Smooth muscle cell (in vitro differentiated cells): ENCODE measurements at regions not wholly inside any gene's neighbourhood (a gene's known extent, or its start where the extent isn't known, plus 50 kb on each side); places are given as distances from the start of the nearest gene placed in this dataset.

Experiments
- DNase-seq: peaks from one replicate; lab custom pipeline; 2025; ENCODE audit not compliant: unreplicated experiment; lab: John Stamatoyannopoulos, UW
- H2AFZ ChIP-seq: fragments of 200-600 bp; sonication (generic); 2 replicates; pipeline ENCODE4 v1.6.0; 2016; ENCODE audit warnings: antibody characterized with exemption, low read depth, mild to moderate bottlenecking
- H3F3A ChIP-seq: fragments of 200-600 bp; sonication (generic); 2 replicates; pipeline ENCODE4 v1.6.0; 2017; ENCODE audit warnings: antibody characterized with exemption, low read depth
- H3K27ac ChIP-seq: fragments of 200-600 bp; sonication (generic); 2 replicates; pipeline ENCODE4 v1.5.1; 2016; ENCODE audit warnings: low read depth, mild to moderate bottlenecking
- H3K27me3 ChIP-seq: fragments of 200-600 bp; sonication (generic); 2 replicates; pipeline ENCODE4 v1.6.1; 2016; ENCODE audit warnings: low read depth, mild to moderate bottlenecking
- H3K36me3 ChIP-seq: fragments of 200-600 bp; sonication (generic); 2 replicates; pipeline ENCODE4 v1.5.1; 2016; ENCODE audit warnings: low read depth
- H3K4me1 ChIP-seq: fragments of 200-600 bp; sonication (generic); 2 replicates; pipeline ENCODE4 v1.5.1; 2016; ENCODE audit warnings: low read depth
- H3K4me2 ChIP-seq: fragments of 200-600 bp; sonication (generic); 2 replicates; pipeline ENCODE4 v1.6.0; 2016; ENCODE audit warnings: mild to moderate bottlenecking
- H3K4me3 ChIP-seq: fragments of 200-600 bp; sonication (generic); 2 replicates; pipeline ENCODE4 v1.5.1; 2016; ENCODE audit warnings: mild to moderate bottlenecking
- H3K79me2 ChIP-seq: fragments of 200-600 bp; sonication (generic); 2 replicates; pipeline ENCODE4 v1.6.0; 2016; ENCODE audit warnings: low read depth, mild to moderate bottlenecking
- H3K9ac ChIP-seq: fragments of 200-600 bp; sonication (generic); 2 replicates; pipeline ENCODE4 v1.6.0; 2016; ENCODE audit warnings: low read depth
- H3K9me3 ChIP-seq: fragments of 200-600 bp; sonication (generic); replicated peaks from 2 replicates; pipeline ENCODE4 v1.5.1; 2016; ENCODE audit warnings: low read depth
- H4K20me1 ChIP-seq: fragments of 200-600 bp; sonication (generic); 2 replicates; pipeline ENCODE4 v1.6.0; 2016; ENCODE audit warnings: low read depth
- WGBS: methylation state at CpG from one replicate; pipeline ENCODE4 v1.1.7; 2016; ENCODE audit warnings: low lambda C conversion rate; 5-methylcytosine and 5-hydroxymethylcytosine counted together
- TF ChIP-seq, protein P1 (sequence below): fragments of 200-600 bp; sonication (generic); IDR thresholded peaks from 2 replicates; pipeline ENCODE4 v1.5.1; 2017; ENCODE audit warnings: borderline replicate concordance, mild to moderate bottlenecking, antibody characterized with exemption; ENCODE audit not compliant: insufficient read depth, poor library complexity, severe bottlenecking

DNA sequence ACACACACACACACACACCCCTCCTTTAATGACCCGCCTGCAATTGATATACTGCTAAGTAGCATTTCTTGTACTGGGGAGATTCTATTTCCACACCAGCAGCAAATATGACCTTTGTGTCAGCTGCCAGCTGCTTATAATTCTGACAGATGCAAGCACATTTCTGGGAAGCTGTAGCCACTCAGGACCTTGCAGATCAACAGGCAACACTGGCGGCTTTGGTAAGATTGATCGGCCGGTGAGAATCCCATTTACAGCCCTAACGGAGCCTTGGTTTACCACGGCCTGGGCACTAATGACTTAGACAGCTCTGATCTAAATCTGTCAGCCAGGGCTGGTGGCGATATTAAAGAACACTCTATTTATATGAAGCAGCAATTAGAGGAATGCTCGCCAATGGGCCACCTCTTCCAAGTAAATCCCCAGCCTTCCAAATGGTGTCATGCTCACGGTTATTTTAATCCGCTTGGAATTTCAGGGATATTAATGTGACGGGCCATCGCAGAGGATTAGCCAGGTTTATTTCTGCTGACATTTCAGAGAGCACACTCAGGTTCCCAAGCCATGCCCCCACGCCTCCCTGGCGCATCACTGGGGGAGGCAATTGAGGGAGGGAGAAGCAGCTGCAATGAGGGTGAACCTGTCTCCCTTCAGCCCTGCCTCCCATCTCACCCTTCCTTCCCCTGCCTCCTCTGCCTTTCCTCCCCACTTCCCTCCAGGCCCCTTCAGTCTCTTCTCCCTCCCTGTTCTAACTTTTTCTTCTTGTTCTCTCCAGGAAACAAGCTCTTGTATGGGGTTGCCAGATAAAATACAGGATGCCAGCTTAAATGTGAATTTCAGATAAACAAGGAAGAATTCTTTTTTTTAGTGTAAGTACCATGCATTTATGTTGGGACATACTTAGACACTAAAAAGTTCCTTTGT lies 287.0 kb downstream of the TLE3 start:
- no peaks in the 10 kb centered on the region for H3F3A ChIP-seq
- WGBS: 83% methylated on average over 14 of the region's 14 CpGs
- no peak overlapping the region for H3K9ac ChIP-seq
- H3K4me1 ChIP-seq: no peaks in the 10 kb centered on the region
- no peaks in the 10 kb centered on the region for H3K36me3 ChIP-seq
- no peak overlapping the region for H3K4me2 ChIP-seq
- no peaks in the 10 kb centered on the region for H3K79me2 ChIP-seq
- H4K20me1 ChIP-seq: no peaks in the 10 kb centered on the region
- no peak for DNase-seq
- TF ChIP-seq, protein P1, sequence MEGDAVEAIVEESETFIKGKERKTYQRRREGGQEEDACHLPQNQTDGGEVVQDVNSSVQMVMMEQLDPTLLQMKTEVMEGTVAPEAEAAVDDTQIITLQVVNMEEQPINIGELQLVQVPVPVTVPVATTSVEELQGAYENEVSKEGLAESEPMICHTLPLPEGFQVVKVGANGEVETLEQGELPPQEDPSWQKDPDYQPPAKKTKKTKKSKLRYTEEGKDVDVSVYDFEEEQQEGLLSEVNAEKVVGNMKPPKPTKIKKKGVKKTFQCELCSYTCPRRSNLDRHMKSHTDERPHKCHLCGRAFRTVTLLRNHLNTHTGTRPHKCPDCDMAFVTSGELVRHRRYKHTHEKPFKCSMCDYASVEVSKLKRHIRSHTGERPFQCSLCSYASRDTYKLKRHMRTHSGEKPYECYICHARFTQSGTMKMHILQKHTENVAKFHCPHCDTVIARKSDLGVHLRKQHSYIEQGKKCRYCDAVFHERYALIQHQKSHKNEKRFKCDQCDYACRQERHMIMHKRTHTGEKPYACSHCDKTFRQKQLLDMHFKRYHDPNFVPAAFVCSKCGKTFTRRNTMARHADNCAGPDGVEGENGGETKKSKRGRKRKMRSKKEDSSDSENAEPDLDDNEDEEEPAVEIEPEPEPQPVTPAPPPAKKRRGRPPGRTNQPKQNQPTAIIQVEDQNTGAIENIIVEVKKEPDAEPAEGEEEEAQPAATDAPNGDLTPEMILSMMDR: no peak
- H3K27ac ChIP-seq: no peak overlapping the region
- H3K4me3 ChIP-seq: no peak overlapping the region
- H2AFZ ChIP-seq: no peak overlapping the region
- no peaks in the 10 kb centered on the region for H3K9me3 ChIP-seq
- H3K27me3 ChIP-seq: no peaks in the 10 kb centered on the region

DNA sequence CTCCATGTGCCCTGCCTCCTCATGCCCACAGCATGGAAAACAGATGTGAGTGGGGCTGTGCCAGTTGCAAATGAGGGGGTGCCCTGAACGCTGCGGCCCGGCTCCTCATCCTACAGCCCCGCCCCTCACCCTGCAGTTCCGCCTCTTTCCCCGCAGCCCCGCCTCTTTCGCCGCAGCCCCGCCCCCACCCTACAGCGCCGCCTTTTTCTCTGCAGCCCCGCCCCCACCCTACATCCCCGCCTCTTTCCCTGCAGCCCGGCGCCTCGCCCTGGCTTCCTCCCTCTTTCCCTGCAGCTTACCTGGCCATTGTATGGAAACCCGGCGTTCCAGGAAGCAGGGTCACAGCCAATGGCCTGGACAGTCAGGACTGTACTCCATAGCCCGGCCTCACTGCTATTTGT lies 284.9 kb downstream of the TLE3 start:
- Histone ChIP-seq H3K79me2 (no peaks in the 10 kb centered on the region), H3K4me2 (no peak overlapping the region), H2AFZ (no peak overlapping the region), H3K36me3 (no peaks in the 10 kb centered on the region), H3K27ac (no peak overlapping the region), H3K9ac (no peak overlapping the region), H4K20me1 (no peaks in the 10 kb centered on the region), H3F3A (no peaks in the 10 kb centered on the region), H3K4me3 (no peak overlapping the region), H3K9me3 (no peaks in the 10 kb centered on the region), H3K4me1 (no peaks in the 10 kb centered on the region), H3K27me3 (no peaks in the 10 kb centered on the region)
- TF ChIP-seq, protein P1: no peak
- no peak for DNase-seq
- WGBS: 53% methylated on average over 3 of the region's 20 CpGs

DNA sequence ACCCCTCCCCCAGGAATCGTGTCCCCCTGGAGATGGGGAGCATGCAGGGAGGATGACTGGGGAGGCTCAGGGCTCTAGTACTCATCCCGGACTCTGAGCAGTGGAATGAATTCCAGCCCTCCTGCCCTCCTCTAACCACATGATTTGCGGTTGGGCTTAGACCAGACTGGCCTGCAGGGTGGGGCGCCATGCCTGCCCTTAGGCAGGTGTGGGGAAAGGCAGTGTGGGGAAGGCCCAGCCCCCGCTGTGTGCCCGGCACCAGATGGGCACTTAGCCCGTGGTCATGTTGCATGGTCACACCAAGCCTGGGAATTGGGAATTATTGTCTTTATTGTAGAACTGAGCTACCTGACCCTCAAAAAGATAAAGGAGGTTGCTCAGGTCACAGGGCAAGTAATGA lies 283.8 kb downstream of the TLE3 start:
- Histone ChIP-seq H3K36me3 (no peaks in the 10 kb centered on the region), H3K9me3 (no peaks in the 10 kb centered on the region), H3K27me3 (no peaks in the 10 kb centered on the region), H3K79me2 (no peaks in the 10 kb centered on the region), H3K27ac (no peak overlapping the region), H3K4me2 (no peak overlapping the region), H3K4me1 (no peaks in the 10 kb centered on the region), H3F3A (no peaks in the 10 kb centered on the region), H4K20me1 (no peaks in the 10 kb centered on the region), H3K4me3 (no peak overlapping the region), H2AFZ (no peak overlapping the region), H3K9ac (no peak overlapping the region)
- TF ChIP-seq, protein P1: no peak
- WGBS: 87% methylated on average over 7 of the region's 7 CpGs
- no peak for DNase-seq

DNA sequence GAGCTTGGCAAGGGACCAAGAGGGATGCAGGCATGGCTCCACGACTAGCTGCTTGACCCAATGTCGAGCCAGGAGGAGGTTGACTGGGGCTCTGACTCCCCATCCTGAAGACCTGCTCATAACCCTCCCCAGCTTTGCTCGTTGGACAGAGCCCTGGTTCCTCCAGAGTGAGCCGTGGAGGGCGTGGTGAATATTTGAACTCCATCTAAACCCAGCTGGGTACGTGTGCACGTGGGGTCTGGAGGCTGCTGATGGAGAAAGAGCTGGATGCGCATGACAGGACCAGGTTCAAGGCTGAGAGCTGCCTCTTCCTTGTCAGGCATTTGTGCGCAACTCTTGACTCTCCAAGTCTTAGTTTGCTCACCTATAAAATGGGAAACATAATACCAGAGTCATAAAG lies 282.8 kb downstream of the TLE3 start:
- Histone ChIP-seq H3K4me1 (no peaks in the 10 kb centered on the region), H2AFZ (no peak overlapping the region), H3F3A (no peaks in the 10 kb centered on the region), H3K36me3 (no peaks in the 10 kb centered on the region), H4K20me1 (no peaks in the 10 kb centered on the region), H3K79me2 (no peaks in the 10 kb centered on the region), H3K27ac (no peak overlapping the region), H3K4me3 (no peak overlapping the region), H3K9ac (no peak overlapping the region), H3K4me2 (no peak overlapping the region), H3K27me3 (no peaks in the 10 kb centered on the region), H3K9me3 (no peaks in the 10 kb centered on the region)
- 97% methylated on average over 9 of the region's 9 CpGs for WGBS
- TF ChIP-seq, protein P1: no peak
- DNase-seq: no peak
